Activated CD8-positive, alpha-beta memory T cell treated with anti-CD3 and anti-CD28 coated beads, Interleukin-2, amount 50 U/mL, for 4 hours (primary cell): ENCODE measurements at regions not wholly inside any gene's neighbourhood (a gene's known extent, or its start where the extent isn't known, plus 50 kb on each side); places are given as distances from the start of the nearest gene placed in this dataset.
"Not testable (repeated sequence)": the region's sequence is repeated elsewhere in the genome, so short reads cannot be mapped to it uniquely, and the experiment has no call there.

ENCODE experiments used
- DNase-seq: peaks from one replicate; pipeline ENCODE4 v3.0.0-alpha.2; 2020

DNA sequence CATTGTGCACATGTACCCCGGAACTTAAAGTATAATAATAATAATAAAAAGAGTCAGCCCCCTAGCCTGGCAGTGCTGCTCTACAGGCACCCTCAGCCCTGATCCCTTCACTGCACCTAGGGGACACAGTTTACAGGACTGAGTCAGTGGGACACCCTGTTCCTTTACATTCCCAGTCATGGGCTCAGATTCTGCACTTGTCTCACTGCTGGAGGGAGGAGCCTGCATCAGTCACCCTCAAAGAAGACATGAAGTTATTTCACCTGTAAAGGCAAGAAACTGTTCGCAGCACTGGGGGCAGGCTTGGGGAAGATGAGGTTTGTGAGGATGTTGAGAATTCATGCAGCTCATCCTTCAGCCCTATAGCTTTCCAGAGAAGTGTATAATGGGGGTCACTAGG lies 50.7 kb upstream of the VPREB1 start:
- DNase-seq: no peak

DNA sequence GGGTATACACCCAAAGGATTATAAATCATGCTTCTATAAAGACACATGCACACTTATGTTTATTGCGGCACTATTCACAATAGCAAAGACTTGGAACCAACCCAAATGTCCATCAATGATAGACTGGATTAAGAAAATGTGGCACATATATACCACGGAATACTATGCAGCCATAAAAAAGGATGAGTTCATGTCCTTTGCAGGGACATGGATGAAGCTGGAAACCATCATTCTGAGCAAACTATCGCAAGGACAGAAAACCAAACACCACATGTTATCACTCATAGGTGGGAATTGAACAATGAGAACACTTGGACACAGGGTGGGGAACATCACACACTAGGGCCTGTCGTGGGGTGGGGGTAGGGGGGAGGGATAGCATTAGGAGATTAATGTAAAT lies 51.1 kb upstream of the VPREB1 start:
- DNase-seq: not testable (repeated sequence)

DNA sequence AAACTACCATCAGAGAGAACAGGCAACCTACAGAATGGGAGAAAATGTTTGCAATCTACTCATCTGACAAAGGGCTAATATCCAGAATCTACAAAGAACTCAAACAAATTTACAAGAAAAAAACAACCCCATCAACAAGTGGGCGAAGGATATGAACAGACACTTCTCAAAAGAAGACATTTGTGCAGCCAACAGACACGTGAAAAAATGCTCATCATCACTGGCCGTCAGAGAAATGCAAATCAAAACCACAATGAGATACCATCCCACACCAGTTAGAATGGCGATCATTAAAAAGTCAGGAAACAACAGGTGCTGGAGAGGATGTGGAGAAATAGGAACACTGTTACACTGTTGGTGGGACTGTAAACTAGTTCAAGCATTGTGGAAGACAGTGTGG lies 51.6 kb upstream of the VPREB1 start:
- DNase-seq: not testable (repeated sequence)

DNA sequence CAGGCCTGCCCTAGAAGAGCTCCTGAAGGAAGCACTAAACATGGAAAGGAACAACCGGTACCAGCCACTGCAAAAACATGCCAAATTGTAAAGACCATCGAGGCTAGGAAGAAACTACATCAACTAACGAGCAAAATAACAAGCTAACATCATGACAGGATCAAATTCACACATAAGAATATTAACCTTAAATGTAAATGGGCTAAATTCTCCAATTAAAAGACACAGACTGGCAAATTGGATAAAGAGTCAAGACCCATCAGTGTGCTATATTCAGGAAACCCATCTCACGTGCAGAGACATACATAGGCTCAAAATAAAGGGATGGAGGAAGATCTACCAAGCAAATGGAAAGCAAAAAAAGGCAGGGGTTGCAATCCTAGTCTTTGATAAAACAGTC lies 54.8 kb upstream of the VPREB1 start:
- DNase-seq: not testable (repeated sequence)

DNA sequence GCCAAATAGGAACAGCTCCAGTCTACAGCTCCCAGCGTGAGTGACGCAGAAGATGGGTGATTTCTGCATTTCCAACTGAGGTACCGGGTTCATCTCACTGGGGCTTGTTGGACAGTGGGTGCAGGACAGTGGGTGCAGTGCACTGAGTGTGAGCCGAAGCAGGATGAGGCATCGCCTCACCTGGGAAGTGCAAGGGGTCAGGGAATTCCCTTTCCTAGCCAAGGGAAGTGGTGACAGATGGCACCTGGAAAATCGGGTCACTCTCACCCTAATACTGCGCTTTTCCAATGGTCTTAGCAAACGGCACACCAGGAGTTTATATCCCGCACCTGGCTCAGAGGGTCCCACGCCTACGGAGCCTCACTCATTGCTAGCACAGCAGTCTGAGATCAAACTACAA lies 56.7 kb upstream of the VPREB1 start:
- DNase-seq: not testable (repeated sequence)

DNA sequence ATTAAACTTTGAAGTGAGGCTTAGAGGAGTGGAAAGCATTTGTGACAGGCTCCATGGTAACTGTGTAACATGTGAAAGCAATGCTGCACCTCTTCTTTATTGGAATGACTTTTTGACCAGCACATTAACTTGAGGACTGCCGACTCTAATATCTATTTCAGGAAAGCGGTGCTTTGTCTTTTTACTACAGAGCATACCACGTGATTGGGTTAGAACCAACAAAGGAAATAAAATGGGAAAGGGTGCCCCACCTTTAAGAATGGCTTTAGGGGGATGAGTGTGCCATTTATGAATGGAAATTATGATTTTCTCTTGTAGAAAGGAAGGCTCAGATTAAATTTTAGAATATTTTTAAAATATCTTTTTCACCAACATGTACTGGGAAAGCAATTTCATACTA lies 57.3 kb upstream of the VPREB1 start:
- DNase-seq: no peak

DNA sequence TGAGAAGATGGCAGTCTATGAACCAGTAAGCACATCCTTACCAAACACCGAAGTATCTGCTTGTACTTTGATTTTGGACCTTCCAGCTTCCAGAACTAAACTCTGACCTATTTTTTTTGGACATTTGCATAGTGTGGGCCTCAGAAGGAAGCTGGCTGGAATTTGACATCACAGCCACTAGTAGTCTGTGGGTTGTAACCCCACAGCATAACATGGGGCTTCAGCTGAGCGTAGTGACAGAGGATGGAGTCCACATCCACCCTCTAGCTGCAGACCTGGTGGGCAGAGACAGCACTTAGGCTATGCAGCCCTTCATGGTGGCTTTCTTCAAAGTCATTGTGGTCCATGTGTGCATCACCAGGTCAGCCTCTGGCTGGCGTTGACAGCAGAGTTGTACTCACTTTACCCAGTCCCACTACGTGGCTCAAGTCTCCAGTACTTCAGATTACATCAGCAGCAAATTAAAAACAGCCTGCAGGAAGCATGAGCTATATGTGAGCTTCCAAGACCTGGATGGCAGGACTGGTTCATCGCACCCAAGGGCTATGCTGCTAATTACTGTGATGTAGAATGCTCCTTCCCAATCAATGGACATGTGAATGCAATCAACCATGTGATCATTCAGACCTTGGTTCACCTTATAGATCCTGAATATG lies 58.6 kb upstream of the VPREB1 start:
- DNase-seq: no peak

DNA sequence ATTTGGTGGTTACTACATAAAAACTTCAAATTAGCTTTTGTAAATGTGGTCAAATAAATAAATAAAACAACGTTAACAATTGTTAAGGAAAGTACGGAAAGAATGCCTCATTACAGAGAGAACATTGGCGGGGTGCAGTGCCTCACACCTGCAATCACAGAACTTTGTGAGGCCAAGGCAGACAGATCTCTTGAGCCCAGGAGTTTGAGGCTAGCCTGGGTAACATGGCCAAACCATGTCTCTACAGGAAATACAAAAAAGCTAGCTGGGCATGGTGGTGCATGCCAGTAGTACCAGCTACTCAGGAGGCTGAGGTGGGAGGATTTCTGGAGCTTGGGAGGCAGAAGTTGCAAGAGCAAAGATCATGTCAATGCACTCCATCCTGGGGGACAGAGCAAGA lies 59.4 kb upstream of the VPREB1 start:
- no peak for DNase-seq

DNA sequence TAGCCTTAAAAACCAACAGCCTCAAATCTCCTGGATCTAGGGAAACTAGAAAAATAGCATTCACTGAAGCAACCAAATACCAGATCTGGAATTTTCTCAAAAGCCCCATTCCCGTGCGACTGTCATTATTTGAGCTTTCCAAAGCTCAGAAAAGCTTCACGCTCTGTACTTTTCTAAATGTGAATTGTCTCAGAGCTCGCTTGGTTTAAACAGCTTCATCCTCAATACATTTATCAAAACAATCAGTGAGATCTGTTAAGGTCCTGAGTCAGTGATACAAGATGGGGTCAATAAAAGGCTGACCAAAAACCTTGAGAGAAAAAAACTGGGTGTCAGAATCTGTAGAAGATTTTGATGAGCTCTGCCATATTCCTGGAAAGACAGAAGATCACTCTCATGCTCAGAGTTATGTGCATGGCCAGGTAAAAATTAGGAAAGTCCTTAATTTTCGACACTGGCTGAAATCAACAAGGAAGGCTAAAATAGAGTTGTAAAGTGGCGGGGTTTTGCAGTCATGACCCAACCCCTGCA lies 60.2 kb upstream of the VPREB1 start:
- no peak for DNase-seq

DNA sequence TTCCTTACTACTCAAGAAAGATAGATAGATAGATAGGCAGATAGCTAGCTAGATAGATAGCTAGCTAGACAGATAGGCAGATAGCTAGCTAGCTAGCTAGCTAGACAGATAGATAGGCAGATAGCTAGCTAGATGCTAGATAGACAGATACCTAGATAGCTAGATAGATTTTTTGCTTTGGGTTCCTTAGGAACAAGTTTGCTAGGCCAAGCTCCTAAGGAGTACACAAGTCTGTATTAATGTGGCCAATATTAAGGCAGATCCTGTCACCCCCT lies 61.7 kb upstream of the VPREB1 start:
- DNase-seq: no peak

DNA sequence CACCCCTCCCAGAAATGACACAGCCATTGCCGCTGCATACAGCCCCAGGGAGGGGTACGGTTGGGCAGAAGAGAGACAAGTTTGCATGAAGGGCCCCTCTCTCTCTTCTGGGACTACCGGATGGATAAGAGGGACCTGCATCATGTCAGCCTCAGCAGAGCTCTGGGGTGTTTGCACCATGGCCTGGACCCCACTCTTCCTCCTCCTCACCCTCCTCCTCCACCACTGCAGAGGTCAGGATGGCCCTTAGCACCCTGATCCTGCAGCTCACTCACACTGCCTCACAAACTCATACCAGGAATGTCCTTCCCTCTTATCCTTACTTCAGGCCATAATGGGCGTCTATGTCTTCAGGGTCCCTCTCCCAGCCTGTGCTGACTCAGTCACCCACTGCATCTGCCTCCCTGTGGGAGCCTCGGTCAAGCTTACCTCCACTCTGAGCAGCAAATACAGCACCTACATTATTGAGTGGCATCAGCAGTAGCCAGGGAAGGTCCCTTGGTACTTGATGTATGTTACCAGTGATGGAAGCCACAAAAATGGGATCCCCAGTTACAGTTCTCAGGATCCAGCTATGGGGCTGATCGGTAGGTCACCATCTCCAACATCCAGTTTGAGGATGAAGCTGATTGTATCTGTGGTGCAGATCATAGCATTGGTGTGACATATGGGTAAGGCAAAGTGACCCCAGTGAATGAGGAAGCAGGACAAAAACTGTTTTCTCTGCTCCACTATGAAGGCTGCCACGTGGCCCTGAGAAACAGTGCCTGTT lies 62.2 kb upstream of the VPREB1 start:
- no peak for DNase-seq

DNA sequence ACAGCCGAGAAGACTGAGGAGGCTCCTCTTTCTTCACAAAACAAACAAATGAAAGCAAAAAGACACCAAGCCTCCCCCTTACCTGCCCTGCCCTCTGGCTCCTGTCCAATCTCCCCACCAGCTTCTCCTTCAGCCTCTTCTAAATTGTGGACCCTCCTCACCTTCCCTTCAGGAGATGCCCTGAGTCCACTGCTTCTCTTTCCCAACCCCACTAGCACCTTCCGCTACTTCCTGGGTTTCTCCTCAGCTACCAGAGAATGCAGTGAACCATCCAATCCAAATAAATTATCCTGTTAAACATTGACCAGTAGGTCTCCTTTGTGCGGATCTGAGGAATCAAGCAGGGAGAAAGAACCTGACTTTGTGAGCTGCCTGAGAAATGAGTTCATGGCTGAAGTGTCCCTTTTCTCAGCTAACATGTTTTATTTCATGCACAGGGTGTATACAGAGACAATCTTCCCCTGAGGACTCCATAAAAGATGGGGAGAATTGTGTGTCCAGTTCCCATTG lies 63.2 kb upstream of the VPREB1 start:
- no peak for DNase-seq

DNA sequence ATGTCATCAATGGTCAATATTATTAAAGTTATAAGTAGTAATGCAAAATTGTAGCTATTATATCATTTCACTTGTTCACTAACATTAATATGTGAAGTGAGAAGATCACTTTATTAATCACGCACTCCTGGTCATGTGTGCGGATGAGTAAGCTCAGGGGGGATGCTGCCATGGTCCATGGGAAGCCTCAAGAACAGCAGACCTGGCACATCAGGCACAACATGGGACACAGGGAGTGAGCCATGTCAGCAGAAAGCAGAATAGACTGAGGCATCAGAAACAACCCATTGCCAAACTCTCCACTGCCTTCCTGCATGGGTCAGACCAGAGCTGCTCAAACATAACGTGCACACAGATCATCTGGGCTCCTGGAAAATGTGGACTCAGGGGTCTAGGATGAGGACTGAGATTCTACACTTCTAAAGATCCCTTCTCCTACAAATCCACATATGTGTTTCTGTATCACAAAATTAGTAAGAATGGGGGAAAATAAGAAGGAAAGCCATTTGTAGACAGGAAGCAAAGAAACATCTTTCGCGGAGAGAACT lies 63.8 kb upstream of the VPREB1 start:
- no peak for DNase-seq

DNA sequence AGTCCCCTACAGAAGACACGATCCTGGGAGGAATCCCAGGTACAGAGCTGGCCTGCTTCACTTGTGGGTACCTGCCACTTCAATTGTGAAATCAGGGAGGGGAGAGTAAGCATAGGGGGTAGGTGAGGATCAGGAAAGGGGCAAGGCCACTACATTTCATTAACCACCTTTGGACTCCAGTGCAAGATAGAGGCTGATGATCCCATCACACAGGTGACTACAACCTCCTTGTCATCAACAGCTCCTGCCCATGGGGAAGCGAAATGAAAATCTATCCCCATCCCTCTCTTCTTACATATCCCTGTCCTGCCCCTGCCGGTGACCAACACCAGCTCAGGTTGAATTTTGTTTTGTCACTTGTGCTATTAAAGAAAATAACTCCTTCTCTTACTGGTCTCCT lies 64.7 kb upstream of the VPREB1 start:
- DNase-seq: no peak

DNA sequence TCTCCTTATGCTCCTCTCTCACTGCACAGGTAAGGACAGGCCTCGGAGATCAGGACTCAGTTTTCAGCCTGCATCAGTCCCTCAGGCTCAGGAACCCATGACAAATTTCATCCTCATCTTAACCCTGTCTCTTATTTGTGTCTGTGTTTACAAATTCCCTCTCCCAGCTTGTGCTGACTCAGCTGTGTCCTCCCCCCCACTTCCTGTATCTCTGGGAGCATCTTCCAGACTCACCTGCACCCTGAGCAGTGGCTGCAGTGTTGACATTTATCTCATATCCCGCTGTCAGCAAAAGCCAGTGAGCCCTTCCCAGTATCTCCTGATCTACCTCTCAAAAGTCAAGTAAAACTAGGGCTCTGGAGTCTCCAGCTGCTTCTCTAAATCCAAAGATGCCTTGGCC lies 65.6 kb upstream of the VPREB1 start:
- no peak for DNase-seq

DNA sequence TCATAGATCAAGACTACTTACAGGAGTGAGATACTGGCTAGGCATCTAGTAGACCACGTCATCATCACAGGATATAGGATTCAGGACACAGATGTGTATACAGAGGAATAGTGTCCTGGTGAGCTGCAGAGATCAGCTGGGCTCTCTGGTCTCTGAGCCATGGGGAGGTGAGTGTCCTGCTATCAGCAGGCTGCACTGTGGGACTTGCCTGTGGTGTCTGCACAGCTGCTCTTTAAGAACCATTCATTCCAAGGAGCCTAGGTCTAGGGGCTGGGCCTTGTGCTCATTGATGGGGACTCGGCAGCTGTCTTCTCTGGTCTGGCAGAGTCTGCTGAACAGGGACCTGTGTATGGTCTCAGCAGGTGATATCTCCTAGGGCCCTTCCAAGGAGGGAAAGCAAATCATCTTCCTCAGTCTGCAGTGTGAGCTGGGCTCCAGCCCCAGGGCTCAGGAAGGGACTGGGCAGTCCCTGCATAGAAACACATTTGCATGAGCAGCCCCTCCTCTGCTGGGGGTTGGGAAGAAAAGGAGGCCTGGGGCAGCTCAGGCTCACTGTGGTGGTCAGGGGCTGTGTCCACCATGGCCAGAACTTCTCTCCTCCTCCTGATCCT lies 66.1 kb upstream of the VPREB1 start:
- no peak for DNase-seq

DNA sequence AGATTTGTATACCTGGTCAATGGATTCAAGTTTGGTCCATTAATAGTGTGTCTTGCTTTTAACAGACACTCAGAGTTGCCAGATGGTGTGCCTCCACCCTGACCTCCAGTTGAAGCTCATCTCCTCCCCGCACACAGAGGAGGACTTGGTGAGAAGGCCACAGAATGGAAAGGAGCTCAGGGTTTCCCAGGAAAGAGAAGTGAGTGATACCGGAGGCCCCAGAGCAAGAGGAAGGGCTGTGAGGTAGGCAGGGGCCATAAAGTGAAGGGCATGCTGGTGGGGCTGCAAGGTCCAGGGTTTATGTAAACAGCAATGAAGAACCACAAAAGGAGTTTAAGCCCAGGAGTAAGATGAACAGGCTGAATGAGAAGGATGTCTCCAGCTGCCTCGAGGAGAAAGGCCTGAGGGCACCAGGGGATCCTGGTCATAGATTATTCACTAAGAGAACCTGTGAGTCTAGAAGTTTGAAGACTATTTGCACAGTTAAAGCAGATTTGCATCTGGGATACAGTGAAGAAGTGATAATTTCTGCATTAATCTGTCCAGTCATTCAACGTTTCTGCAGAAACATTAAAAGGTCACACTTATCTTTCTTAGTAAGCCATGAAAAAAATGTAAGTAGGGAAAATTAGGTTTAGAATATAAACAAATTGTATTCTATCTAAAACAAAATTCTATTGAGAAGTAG lies 67.5 kb upstream of the VPREB1 start:
- DNase-seq: no peak

DNA sequence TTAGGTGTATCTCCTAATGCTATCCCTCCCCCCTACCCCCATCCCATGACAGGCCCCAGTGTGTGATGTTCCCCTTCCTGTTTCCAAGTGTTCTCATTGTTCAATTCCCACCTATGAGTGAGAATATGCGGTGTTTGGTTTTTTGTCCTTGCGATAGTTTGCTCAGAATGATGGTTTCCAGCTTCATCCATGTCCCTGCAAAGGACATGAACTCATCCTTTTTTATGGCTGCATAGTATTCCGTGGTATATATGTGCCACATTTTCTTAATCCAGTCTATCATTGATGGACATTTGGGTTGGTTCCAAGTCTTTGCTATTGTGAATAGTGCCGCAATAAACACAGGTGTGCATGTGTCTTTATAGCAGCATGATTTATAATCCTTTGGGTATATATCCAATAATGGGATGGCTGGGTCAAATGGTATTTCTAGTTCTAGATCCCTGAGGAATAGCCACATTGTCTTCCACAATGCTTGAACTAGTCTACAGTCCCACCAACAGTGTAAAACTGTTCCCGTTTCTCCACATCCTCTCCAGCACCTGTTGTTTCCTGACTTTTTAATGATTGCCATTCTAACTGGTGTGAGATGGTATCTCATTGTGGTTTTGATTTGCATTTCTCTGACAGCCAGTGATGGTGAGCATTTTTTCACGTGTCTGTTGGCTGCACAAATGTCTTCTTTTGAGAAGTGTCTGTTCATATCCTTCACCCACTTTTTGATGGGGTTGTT lies 71.5 kb upstream of the VPREB1 start:
- not testable (repeated sequence) for DNase-seq

DNA sequence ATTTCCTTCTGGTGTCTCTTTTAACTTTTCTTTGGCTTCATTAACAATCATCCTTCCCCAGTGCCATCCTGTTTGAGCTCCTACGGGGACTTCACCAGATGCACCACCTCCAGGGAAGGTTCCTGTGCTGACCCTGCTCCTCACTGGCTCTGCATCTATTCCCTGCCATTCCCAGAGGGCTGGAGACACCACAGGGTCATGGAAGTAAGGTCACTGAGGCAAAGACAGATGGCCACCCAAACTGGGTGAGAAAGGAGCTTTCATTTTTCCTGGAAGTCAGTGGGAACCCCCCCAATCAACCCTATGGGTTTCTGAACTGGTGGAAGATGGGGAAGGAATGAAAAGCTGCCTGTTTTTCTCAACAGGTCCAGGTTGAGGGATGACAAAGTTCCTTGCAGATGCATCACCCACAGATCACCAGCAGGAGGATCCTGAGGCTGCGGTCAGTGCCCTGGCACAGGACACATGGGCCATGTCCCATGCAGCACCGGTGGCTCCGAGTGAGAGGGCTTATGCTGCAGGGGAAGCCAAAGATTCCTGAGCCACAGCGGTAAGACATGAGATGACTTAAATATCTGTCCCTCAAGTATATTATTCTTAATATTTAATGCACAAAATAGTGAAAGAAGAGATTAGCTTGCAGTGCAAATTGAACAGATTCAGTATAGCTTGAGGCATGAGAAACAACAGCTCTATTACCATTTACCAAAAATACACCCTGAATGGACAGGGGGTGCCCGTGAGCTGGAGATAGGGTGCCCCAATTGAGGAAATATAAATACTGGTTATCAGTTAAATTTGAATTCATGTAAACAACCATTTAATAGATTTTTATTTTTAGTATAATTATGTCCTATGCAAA lies 73.0 kb upstream of the VPREB1 start:
- no peak for DNase-seq

DNA sequence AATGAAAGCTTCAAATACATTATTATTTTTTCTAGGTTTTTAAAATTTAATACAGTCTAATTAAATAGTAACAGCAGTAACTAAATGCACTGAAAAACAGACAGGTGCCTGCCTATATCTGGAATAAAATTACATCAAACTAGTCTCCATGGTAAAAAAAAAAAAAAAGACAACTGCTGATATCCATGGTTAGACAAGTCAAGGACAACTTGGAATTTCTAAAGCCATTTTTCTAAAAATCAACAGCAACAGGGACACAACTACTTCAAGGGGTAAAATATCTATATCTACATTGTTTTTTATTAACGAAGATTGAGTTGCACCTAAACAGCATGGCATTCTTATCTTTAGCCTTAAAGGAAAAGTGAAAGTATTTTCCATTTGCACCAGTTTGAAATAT lies 74.7 kb upstream of the VPREB1 start:
- DNase-seq: no peak
